ENCODE measurements at regions not wholly inside any gene's neighbourhood (a gene's known extent, or its start where the extent isn't known, plus 50 kb on each side); places are given as distances from the start of the nearest gene placed in this dataset.
A peak's percentile ranks its signal among the peaks of the same experiment; 100 is the strongest.

DNA sequence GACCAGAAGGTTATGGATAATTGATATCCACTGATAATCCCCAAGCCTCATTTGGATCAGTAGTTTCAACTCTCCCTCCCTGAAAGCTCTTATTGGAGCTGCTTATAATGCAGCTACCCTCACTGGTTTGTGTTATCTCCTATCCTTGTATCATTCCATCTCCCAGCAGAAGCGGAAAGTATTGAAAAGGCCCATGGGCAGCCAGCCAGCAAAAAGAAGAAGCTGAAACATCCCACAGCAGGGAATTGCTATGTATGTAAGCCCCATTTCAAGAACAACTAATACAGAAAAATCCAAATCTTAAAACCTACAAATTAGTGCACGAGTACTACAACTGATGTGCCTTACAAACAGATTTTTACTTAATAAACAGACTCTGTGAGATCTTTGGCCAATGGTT lies 269.0 kb upstream of the ECI2 start:
- DNase-seq (ENCODE audit: low spot score): no peak

DNA sequence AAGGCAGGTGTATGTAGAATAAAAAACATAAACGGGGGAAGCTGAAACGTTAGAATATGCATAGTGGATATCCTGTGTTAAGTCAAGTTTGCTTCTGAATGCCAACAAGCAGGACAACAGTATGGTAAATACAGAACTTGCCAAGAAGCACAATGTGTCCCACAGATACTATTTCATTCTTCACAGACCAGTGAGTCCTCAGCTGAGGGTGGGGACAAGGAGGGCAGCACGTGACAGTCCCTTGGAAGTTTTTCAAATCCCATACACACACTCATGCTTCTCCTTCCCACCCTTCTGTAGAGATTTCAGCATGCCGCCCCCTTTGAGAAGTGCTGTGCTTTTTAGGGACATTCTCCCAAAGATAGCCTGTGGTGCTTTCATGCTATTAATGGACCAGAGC lies 268.5 kb upstream of the ECI2 start:
- DNase-seq (ENCODE audit: low spot score): no peak

DNA sequence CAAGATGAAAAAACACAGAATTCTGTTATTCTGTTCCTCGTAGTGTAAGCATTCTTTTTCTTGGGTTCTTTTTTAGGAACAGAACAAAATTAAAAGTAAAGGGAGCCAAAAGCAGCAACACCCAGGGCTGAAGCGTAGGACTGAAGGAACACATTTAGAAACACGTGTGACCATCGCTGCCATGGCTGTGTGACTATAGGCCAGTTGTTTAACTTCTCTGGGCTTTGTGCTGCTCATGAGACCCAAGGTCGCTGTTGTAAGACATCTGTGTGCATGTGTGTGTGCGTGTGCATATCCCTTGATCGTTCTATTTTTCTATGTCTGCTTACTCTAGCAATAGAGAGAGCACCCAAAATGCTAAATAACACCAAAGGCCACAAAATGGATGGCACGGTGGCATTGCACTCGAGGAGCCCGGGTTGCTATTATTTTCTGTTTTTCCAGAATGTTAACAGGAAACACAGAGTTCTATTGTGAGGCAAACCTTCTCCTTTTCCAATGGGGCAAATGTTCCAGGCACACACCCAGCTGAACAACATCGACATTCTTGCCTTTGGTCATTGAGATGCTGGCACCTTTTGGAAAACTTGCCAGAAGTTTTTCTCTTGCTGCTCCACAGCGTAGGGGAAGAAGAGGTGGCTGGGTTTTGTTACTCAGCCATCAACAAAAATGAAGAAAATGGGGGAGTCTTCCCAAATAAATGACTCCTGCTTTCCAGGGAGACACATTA lies 267.8 kb upstream of the ECI2 start:
- no peak for DNase-seq (ENCODE audit: low spot score)

DNA sequence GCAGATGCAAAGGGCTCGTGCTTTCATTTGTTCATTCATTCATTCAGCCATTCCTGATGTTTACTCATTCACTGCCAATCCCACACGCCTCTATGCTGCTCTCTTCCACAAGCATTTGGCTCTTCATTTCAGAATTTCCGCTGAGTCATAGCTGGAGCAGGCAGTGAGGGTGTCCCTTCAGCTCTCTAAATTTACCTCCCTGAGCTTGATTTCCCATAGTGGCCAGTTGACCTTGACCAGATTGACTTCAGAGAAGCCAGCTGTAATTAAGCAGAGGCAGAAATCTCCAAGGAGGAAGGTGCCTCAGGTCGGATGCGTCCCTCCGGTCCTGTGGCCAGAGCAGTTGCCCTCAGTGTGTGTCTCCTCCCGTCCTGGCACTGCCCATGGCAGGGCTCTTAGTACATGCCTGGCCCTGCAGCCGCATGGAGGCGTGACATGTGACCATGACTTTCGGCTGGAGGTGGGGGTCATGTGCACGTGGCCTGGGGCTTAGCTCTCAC lies 267.2 kb upstream of the ECI2 start:
- peak; percentile 79 for DNase-seq (ENCODE audit: low spot score)

DNA sequence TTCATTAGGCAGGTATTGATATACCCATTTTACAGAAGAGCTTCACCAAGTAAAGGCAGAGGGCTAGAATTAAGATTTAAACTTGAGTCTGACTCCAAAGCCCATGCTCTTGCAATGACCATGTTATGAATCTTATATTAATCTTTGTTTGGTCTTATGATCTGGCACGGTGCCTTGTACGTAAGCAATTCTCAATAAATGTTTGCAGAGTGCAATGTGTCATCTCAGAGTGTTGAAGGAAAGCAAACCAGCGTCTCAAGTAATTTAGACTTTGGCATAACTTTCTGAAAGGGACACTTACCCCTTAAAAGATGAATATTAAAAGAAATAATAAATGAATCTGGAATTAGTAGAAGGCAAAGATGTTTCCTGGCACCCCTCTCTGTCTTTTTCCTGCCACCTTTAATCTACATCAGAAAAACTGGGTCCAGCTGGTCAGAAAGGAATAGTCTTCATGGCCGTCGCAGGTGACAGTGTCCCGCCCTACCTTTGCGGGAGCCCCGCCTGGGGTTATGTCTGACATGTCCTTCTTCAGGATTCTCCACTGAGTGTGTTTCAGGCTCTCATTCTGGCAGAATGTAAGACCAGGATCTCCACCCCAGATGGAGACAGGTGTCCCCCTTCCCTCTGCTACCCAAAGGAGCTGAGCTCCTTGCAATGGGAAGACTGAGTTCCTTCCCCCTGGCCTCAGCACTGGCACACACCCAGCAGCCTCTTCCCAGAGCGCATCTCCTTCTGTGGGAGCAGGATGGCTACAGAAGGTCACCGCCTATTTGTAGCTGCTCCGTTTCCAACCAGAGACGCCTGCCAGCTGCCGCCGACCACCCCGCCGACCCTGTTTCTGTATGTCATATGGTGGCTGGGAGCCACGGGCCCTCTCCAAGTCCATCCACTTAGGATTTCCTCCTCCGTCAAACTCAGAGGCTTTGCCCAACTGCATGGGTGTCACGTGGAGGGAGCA lies 266.3 kb upstream of the ECI2 start:
- DNase-seq (ENCODE audit: low spot score): no peak

DNA sequence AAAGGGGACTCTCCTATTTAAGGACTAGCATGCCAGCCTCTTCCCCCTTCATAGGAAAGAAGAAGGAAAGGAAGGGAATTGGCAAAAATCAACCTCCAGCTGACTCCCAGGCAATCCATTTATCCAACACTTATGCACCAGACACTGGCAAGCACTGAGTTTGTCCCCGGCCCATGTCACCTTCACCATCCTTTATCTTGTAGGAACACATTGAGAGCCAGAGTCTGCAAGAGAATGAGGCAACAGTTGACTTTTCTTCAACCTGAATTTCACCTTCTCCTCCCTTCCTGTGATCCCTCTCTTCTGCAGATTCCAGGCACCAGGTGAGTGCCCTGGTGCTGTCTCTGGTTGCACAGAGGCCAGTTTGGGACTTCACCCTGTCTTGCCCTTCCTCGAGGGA lies 264.3 kb upstream of the ECI2 start:
- DNase-seq (ENCODE audit: low spot score): no peak

DNA sequence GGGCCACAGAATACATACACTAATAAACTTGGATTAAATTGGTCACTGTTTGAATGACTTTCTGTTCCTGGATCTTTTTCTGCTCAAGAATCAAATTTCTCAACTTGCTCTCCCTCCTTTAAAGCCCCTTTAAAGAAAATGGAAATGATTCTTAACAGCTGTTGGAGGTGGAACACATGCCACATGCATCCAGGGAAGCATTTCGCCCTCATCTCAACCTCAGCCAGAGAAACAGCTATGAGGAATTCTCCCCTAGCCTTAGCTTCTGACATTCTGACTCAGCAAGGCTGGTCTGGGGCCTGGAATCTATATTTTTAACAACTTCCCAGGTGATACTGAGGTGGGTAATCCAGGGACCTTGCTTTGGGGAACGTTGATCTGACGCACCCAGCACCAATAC lies 263.4 kb upstream of the ECI2 start:
- no peak for DNase-seq (ENCODE audit: low spot score)

DNA sequence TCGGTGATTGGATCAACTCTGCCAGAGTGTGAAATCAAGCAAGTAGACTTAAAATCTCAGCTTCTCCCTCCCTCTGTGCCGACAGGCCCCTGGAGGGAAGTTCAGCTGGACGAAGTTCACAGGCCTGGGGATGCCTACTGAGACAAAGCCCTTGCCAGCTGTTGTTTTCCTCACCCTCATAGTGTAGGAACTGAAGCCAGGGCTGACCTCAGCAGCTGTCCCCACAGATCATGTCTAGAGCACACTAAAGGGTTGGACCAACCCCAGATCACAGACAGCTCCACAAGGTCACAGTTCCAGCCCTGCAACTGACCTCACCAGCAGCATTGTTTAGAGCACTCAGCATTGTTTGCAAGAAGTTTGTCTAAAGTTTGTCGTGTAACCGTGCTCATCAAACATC lies 261.9 kb upstream of the ECI2 start:
- DNase-seq (ENCODE audit: low spot score): no peak

DNA sequence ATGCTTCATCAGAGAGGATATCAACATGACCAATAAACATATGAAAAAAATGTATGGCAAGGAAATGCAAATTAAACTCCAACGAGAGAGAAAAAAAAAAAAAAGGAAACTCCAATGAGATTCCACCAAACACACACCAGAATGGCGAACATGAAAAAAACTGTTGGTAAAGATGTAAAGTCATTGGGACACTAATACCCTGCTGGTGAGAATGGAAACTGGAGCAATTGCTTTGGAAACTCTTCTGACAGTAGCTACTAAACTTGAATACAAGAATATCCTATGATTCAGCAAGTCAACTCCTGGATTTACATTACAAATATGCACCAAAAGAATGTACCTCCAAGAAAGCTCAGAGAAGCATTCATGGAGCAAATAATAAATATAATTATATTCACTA lies 260.7 kb upstream of the ECI2 start:
- DNase-seq (ENCODE audit: low spot score): no peak

DNA sequence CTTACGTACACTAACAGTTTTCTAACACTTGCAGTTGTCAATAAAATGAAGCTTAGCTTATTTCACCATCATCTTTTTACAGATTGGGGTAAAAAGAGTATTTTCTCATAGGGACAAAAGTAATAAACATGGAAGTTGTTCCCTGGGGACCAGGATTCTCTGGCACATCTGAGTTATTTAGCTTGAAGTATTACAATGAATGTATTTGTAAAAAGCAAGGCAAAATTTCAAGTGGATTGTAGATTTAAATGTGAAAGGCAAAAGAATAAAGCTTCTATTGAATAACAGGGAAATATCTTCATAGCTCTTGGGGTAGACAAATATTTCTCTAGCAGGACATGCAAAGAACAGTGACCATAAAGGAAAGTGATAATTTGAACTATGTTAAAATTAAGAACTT lies 260.0 kb upstream of the ECI2 start:
- DNase-seq (ENCODE audit: low spot score): no peak

DNA sequence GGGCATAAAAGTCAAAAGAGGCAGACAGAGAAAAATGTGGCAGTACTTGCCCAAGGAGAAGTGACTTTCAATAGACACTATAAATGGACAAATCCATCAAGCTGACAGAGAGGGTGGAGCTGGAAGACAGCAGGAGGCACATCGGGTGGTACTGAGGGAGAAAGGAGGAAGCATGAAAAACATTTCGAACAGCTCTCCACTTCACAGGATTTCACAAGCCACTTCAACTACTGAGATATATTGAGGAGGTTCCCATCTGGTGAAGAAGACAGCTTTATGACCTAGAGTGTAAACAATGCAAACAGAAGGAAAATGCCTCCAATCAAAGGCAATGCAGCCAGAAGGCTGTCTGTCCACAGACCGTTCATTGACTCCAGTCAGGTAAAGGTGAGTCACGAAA lies 259.4 kb upstream of the ECI2 start:
- no peak for DNase-seq (ENCODE audit: low spot score)

DNA sequence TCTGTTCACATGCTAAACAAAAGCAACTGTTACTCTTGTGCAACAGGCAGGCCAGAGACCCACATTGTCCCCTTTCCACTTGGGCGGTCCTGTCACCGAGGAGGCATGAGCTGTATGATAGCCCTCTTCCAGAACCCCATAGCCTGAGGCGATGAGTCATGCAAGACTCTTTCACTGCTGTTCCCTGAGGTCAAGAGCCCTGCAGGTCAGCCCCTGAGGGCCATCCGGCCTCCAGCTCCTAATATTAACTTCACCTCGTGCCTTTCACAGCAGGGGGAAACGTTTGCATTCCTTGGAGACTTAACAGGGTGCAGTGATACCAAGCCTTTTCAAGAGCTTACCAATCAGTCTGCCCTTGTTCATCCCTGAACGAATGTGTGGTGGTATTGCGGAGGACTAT lies 253.3 kb upstream of the ECI2 start:
- DNase-seq (ENCODE audit: low spot score): no peak

DNA sequence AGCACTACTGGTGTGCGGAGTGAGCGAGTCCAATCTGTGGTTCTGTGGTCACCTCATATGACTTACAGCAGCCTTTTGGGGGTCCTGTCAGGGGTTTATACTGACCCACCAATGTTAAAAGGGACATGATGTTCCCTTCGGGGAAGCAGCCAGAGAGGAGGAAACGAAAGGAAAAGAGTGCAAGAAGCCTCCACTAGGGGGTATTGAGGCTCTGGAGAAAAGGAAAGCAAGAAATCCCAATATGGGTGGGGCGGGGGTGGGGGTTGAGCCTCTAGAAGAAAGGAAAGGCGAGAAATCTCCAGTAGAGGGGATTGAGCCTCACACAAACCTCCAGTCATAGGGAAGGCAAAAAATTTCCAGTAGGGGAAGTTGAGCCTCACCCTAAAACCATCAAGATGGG lies 249.3 kb upstream of the ECI2 start:
- no peak for DNase-seq (ENCODE audit: low spot score)

DNA sequence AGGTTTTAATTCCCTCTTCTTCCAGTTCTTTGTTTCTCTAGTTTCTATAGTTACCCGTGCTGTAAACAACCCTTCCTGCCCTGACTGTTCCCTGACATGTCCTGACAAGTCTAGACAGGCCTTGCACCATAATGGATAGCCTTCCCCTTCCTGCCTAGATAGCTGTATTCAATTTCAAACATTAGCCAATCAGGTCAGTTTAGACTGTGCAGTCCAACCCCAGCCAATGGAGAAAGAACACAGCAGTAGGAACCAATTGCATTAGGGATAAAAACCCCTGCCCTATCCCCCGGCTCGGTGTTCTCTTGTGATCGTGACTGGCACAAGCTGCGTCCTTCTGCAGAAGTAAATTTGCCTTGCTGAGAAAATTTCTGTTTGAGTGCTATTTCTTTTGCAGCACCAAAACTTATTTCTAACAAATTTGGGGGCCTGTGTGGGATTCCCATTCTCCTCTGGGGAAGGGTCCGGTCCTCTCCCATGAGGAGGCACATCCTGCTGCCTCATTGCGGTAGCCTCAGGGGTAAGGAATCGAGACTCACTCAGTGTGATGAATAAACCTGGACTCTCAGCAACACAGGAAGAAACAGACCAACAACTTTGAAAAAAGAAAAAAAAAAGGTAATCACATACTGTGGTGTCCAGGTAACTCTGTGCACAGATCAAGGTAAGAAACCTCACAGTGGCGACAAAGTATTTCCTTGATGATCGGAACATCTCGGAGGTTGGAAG lies 248.7 kb upstream of the ECI2 start:
- DNase-seq (ENCODE audit: low spot score): no peak

DNA sequence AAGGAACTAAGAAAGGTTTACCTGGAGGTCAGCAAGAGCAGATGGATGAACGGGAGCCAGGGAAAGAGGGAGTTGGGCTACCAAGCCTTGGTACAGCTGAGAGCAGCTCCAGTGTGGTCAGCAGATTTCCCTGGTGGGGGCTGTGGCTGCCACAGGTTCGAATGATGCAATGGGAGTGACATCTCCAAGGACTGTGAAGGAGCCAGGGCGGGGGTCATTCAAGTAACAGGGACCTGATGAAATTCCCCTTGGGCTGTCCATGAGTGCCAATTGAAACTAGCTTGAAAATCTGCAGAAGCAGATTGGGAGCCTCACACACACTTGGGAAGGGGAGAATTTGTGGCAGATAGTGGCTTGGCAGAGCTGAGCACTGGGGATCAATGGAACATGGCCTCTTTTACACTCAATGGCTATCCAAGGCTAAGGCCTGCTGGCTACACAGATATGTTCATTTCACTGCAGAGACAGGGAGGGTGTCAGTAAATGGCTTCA lies 247.0 kb upstream of the ECI2 start:
- no peak for DNase-seq (ENCODE audit: low spot score)

DNA sequence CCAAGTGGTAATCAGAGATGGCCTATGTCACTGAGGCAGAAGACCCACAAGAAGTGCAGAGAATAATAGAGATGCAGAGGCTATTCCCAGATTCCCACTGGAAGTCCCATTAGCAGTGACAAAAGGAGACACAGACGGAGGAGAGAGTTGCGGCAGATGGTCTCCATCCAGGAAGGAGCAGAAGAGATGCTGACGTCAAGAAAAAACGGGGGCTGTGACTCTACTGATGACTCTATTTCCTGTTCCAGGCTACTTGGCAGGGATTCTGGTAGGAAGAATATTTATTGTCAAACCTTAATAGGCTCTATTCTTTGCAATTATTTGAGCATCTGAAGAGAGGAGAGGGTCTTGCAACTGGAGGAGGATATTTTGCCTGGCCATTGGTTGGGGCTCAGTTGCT lies 246.0 kb upstream of the ECI2 start:
- peak; percentile 30 for DNase-seq (ENCODE audit: low spot score)

DNA sequence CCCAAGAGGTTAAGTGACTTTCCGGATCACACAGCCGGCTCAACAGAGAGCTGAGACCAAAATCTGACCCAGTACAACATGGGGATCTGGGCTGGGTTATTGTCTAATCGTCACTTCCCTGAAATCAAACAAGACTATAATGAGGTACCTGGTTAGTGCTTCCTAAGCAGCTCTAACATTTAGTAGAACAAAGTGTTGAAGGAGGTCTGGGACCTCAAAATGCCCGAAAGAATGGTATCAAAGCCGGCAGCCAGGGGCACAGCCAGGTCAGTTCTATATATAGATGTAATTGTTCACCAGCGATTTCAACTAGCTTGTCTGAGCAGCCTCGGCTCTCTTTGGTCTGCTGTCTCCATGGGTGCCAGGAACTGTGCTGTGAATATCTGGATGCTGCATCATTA lies 245.5 kb upstream of the ECI2 start:
- DNase-seq (ENCODE audit: low spot score): no peak

DNA sequence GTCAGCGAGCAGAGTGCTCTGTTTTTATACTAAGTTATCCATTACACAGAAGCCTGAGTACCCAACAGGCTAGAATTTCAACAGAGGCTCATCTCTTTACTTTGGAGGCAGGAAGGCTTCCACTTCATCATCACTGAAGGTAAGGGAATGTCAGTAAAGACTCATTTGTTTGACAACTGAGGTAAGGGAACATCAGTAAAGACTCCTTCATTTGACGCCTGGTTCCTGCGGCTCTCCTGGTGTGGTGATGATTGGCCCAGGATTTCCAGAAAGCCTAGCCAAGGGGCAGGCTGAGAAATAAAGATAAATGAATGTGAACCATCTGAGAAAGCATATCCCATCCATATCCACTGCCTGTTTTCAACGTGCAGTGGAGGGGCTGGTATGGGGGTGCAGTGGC lies 244.6 kb upstream of the ECI2 start:
- no peak for DNase-seq (ENCODE audit: low spot score)

DNA sequence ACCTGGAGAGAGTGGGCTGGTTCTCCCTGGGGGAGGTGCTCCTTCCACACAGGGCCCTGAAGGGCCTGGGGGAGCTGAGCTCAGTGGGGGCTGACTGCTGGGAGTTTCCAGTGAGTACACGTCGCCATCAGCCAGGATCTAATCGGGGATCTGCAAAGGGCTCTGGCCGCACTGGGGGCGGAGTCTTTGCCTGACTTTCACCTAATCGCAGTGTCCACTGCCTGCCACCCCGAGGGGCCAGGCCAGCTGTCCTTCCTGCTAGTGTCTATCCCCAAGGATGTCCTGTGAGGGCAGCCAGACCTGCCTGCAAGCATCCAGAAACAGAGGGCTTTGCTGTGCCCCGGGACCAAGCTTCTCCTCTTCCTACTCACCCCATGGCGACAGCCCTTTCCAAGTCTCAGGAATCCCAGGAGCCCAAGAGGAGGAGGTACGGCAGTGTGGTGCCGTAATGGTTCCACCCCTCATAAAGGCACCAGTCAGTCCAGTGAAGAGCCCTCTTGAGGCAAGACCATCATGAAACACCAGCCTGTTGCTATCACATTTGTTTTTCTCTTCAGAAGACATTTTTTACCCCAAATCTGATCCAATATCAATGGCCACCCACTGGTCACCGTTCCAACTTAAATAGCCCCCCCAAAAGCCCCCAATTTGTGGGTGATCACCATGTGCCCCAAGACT lies 243.1 kb upstream of the ECI2 start:
- DNase-seq (ENCODE audit: low spot score): no peak

DNA sequence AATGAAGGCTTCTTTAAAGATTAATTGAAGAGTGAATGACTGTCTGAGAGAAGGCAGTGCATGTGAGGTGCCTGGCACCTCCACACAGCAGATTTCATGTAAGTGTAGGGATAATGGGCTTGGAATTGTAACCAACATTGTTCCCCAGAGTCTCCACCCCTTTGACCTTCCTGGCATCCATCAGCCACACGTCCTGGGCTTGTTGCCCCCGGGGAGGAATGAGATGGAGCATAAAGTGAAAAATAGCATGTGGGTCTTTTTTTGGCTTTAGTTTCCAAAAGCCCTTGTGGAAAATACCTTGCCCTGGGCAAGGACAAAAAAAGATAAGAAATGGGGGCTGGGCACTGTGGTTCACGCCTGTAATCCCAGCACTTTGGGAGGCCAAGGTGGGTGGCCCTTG lies 242.2 kb upstream of the ECI2 start:
- DNase-seq (ENCODE audit: low spot score): no peak

DNA sequence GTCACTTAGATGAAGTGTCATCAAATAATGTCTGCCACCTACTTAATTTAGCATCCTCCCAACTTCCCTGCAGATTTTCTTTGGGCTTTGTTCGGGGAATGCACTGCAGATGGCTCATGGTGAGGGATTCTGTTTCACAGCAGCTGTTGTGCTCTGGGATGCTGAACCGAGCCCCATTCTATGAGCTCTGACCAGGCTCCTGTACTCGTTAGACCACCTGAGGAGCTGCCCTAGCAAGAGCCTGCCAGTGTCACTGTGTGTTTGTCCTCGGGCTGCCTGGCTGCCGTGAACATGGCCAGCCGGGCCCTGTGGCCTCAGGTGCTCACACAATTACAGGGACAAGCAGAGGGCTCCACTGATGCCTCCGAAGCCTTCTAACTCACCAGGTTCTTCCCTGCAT lies 238.8 kb upstream of the ECI2 start:
- DNase-seq (ENCODE audit: low spot score): no peak

DNA sequence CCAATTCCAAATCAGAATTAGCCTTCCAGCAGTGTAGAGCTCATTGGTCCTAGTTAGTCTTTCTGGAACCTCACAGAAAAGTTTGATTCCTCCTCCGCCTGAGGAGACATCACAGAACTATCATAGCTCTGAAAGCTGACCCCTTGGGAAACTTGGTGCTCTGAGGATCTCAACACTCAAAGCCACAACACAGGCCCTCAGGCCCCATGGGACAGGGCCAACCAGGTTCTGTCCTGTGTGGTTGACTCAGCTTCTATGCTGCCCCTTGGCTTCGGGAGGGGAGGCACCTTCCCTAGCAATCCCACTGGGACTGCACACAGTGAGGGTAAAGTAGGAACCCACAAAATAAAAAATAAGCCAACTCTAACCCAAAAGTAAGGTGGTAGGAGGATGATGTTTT lies 237.5 kb upstream of the ECI2 start:
- no peak for DNase-seq (ENCODE audit: low spot score)

Data from hepatic stellate cell (primary cell).